ENCODE measurements at regions not wholly inside any gene's neighbourhood (a gene's known extent, or its start where the extent isn't known, plus 50 kb on each side); places are given as distances from the start of the nearest gene placed in this dataset.

- Histone ChIP-seq H3K36me3 (no peaks in the 10 kb centered on the region), H3K27me3 (peaks cover 0 to 11% (median 0%) of the 10 kb centered on the region in 4 donors), H3K4me3 (no peak overlapping the region), H3K27ac (no peak overlapping the region), H3K4me1 (no peaks in the 10 kb centered on the region), H3K9me3 (no peaks in the 10 kb centered on the region)
- intact Hi-C loops (cut with DNase I) = no loop called here
- TF ChIP-seq CTCF (IDR thresholded peaks at IDR 0.05) = no peak
- ATAC-seq = no peak
- 52 to 70% methylated on average over 1 of the region's 1 CpG for WGBS, 2 donors
- DNase-seq = no peak
- FAIRE-seq = no peak
Observed at GRCh38 chr15:94057305-94057704, 174.1 kb upstream of the MCTP2 start.

- no peaks in the 10 kb centered on the region for H3K4me1 ChIP-seq
- no peak for FAIRE-seq
- ATAC-seq = no peak
- peaks cover 0 to 9% (median 0%) of the 10 kb centered on the region in 4 donors for H3K27me3 ChIP-seq
- no peaks in the 10 kb centered on the region for H3K9me3 ChIP-seq
- no peak for DNase-seq
- no peak overlapping the region for H3K4me3 ChIP-seq
- no peaks in the 10 kb centered on the region for H3K36me3 ChIP-seq
- intact Hi-C loops (cut with DNase I) = no loop called here
- no peak overlapping the region for H3K27ac ChIP-seq
- TF ChIP-seq CTCF (IDR thresholded peaks at IDR 0.05) = no peak
Observed at GRCh38 chr15:94056314-94056713, 175.0 kb upstream of the MCTP2 start.

- DNase-seq (no peak), ATAC-seq (no peak), FAIRE-seq (no peak)
- Histone ChIP-seq H3K36me3 (no peaks in the 10 kb centered on the region), H3K27me3 (no peaks in the 10 kb centered on the region), H3K4me1 (no peaks in the 10 kb centered on the region), H3K4me3 (no peak overlapping the region), H3K9me3 (no peaks in the 10 kb centered on the region), H3K27ac (no peak overlapping the region)
- TF ChIP-seq CTCF (IDR thresholded peaks at IDR 0.05) = no peak
- intact Hi-C loops (cut with DNase I) = no loop called here
Observed at GRCh38 chr15:94053626-94054025, 177.7 kb upstream of the MCTP2 start.

- 80 to 84% methylated on average over 2 of the region's 2 CpGs for WGBS, 2 donors
- DNase-seq (no peak), ATAC-seq (no peak), FAIRE-seq (no peak)
- intact Hi-C loops (cut with DNase I) = no loop called here
- TF ChIP-seq CTCF (IDR thresholded peaks at IDR 0.05) = no peak
- Histone ChIP-seq H3K4me3 (no peak overlapping the region), H3K4me1 (no peaks in the 10 kb centered on the region), H3K36me3 (no peaks in the 10 kb centered on the region), H3K27ac (no peak overlapping the region), H3K27me3 (no peaks in the 10 kb centered on the region), H3K9me3 (no peaks in the 10 kb centered on the region)
Observed at GRCh38 chr15:94052711-94053110, 178.7 kb upstream of the MCTP2 start.

GRCh38 chr15:94047566-94047965 lies 183.8 kb upstream of the MCTP2 start:
- FAIRE-seq (no peak), ATAC-seq (no peak), DNase-seq (no peak)
- no peaks in the 10 kb centered on the region for H3K9me3 ChIP-seq
- no peaks in the 10 kb centered on the region for H3K4me1 ChIP-seq
- 80 to 90% methylated on average over 2 of the region's 2 CpGs for WGBS, 2 donors
- no peak for TF ChIP-seq CTCF (IDR thresholded peaks at IDR 0.05)
- intact Hi-C loops (cut with DNase I) = no loop called here
- no peaks in the 10 kb centered on the region for H3K36me3 ChIP-seq
- no peak overlapping the region for H3K27ac ChIP-seq
- no peaks in the 10 kb centered on the region for H3K27me3 ChIP-seq
- no peak overlapping the region for H3K4me3 ChIP-seq
